ENCODE measurements at regions not wholly inside any gene's neighbourhood (a gene's known extent, or its start where the extent isn't known, plus 50 kb on each side); places are given as distances from the start of the nearest gene placed in this dataset.
"Not testable (repeated sequence)": the region's sequence is repeated elsewhere in the genome, so short reads cannot be mapped to it uniquely, and the experiment has no call there.

GRCh38 chr2:75432761-75433361, 127.9 kb downstream of the EVA1A start:
- no peak for FAIRE-seq

DNA sequence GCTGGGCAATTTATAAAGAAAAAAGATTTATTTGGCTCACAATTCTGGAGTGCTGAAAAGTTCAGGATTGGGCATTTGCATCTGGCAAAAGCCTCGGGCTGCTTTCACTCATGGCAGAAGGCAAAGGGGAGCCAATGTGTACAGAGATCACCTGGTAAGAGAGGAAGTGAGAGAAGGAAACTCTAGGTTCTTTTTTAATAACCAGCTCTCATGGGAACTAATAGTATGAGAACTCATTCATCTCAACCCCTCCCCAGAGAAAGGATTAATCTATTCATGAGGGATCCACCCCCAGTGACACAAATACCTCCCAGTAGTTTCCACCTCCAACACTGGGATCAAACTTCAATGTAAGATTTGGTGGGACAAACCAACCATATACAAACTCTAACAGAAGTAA, 129.0 kb downstream of the EVA1A start:
- no peak for FAIRE-seq

DNA sequence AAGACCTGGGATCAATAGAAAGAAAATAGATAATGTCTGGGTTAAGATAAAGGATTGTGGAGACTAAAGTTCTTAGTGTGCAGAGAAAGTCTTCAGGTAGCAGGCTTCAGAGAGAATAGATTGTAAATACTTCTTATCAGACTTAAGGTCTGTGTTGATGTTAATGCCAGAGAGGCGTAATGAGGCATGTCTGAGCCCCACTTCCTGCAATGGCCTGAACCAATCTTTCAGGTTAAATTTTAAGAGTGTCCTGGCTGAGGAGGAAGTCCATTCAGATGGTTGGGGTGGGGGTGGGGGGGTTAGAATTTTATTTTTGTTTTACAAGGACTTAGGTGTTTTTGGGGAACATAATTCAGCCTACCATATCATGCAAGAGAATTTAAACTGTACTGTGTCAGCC, 129.5 kb downstream of the EVA1A start:
- no peak for FAIRE-seq

- not testable (repeated sequence) for FAIRE-seq
Measured at GRCh38 chr2:75430449-75430848, 130.3 kb downstream of the EVA1A start.

- no peak for FAIRE-seq
Measured at GRCh38 chr2:75428646-75429443, 131.9 kb downstream of the EVA1A start.

- FAIRE-seq: no peak
Measured at GRCh38 chr2:75428060-75428459, 132.7 kb downstream of the EVA1A start.

DNA sequence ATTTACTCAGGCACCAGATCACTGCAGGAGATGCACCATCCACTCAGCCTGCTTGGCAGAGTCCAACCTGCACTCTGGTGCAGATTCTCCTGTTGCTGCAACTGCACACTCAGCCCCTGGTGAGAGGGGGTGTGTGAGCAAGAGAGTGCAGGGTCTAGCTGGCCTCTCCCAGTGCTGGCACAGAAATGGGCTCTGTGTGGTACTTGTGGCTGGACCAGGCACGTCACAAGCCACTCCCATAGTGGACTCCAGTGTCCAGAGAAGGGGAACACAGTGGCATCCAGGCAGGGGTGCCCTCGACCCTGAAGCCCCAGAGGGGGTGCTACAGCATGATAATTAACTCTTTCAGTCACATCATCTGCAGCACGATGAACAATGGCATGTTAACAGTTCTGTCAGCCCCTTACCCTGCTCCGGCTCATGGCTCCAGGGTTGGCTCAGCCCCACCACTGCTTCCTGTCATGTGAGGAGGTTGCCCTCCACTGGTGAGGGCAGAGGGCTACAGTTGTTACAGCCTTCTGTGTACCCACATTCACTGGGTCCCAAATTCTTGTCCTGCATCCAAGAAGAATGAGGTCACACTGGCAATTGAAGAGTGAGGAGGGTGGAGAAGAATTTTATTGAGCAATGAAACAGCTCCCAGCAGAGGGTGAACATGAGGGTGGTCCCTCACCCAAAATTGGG, 135.7 kb downstream of the EVA1A start:
- no peak for FAIRE-seq

DNA sequence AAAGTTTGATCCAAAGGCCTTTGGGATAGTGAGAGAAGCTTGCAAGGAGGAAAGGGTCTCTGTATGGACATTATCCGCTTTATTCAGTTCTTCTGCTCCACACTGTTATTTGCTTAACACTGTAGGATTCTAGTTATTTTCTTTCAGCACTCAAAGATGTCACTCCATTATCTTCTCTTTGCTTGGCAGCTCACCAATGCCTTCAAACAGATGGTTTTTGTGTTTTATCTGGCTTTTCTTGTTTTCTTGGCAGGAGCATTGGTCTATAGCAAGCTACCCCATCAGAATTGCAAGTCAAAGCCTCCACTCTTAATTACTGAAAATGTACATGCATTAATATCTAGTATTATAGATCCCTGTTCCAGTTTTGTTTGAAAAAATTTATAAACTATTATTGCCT, 138.8 kb downstream of the EVA1A start:
- FAIRE-seq: no peak

GRCh38 chr2:75416420-75417342, 144.1 kb downstream of the EVA1A start:
- FAIRE-seq: no peak

DNA sequence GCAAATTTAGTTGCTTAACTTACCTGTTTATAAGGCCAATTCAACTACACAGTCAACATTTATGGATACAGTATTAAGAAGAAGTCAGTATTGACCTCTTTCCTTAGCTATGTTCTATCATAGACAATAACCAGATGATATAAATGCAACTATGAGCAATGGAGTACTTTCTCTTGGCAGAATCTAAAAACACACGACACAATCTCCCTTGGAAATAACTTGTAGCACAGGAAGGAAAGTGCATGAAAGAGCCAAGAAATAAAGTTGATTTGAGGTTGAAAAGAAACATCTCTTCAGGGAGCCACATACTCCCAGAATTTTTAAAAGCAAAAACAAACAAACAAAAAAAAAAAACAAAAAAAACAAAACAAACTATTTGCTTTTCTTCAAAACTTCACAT, 145.0 kb downstream of the EVA1A start:
- no peak for FAIRE-seq

DNA sequence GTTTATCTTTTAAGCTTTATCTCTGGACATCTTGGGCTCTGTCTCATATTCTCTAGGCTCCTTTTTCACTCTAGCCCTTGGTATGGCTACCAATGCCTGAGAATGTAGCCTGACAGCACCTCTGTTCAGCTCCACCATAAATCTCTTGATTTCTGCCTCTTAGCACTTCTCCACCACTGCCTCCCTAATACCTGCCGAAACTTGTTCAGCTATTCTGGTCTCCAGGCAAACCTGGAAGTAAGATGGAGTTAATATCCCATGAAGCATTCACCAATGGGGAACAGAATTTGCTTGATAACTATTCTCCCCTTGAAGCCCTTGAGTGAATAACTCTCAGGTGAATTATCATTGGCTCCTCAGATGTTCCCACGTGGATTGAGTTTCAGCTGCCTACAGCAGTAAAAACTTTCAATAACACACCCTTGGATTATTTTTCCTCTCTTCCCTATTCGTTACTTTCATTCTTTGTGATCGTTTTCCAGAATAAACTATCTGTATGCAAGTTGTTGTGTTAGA, 145.6 kb downstream of the EVA1A start:
- FAIRE-seq: no peak

GRCh38 chr2:75411574-75411973, 149.2 kb downstream of the EVA1A start:
- no peak for FAIRE-seq

DNA sequence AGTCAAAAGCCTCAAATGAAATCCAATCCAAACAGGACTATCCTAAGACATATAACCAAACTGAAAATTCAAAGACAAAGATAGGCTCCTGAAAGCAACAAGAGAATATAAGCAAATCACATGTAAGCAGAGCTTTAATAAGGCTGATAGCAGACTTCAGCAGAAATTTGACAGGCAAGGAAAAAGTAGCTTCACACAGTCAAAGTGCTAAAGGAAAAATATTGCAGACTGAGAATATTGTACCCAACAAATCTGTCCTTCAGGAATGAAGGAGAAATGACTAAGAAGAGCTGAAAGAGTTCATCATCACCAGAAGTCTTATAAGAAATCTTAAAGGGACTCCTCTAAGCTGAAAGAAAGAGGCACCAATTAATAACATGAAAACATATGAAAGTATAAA, 150.0 kb downstream of the EVA1A start:
- FAIRE-seq: no peak

DNA sequence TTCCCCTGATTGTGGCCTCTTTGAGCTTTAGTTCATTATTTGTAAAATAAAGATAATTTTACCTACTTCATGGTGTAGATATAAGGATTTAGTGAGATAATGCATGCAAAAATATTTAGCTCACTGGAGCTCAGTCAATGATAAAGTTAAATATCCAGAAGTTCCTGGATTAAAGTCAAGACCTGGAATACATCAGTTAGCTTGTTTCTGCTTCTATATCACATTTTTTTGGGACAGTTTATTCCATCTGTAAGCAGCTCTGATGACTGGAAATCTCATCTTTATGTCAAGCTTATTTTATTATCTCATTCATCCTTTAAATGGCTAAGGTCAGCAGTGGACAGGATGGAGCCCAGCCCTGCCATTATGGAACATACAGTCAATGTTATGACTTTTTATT, 152.0 kb downstream of the EVA1A start:
- FAIRE-seq: no peak

GRCh38 chr2:75407038-75407530, 153.7 kb downstream of the EVA1A start:
- FAIRE-seq: no peak

DNA sequence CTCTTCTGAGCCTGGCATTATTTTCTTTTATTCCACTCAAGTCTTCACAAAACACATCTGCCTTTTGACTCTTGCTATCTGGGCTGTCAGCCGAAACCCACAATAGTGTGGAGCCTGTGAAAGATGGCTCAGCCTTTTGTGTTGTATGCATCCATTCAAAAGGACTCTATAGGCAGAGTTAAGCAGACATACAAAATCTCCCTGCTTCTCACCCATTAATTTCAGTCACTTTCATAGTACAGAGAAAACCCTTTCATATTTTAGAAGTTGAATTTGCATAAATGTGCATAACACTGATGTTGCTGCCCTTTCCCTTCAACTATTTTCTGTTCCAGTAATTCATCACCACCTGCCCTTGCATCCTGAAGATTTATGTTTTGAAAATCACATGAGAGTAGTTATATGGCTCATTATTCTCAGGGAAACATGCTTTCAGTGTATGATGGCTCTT, 154.6 kb downstream of the EVA1A start:
- no peak for FAIRE-seq

GRCh38 chr2:75405000-75405399, 155.7 kb downstream of the EVA1A start:
- FAIRE-seq: no peak

GRCh38 chr2:75403991-75404428, 156.7 kb downstream of the EVA1A start:
- peak; percentile 65 for FAIRE-seq

DNA sequence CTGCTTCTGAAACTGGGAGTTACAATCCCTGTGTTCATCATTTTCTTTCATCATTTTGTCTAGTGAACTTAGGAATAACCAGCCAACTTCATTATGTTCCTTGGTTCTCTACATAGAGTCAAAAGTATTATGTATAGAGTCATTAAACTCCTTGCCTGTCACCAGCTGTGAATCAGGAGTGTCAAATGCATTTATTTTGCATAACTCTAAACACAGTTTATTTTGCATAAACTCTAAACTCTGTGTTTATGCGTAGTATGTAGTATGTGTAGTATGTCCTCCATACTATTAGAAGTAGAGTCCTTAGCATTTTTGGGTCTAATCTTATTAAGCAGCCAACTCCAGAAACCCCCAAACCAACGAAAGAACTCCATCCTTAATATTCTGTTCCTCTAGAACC, 164.4 kb downstream of the EVA1A start:
- FAIRE-seq: no peak

DNA sequence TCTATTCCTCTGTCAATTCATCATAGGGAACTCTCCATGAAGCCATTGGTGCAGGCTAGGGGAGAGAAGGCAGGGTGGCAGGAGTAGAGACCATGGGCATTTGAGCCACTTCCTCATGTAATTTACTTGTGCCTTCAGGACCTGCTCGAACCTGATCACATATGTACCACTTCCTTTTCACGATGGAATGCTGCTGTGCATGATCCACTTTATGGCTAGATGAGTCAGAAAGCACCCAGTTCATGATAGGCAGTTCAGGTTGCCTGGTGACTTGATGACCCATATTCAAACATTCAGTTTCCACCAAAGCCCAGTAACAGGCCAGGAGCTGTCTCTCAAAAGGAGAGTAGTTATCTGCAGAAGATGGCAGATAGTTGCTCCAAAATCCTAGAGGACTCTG, 166.0 kb downstream of the EVA1A start:
- FAIRE-seq: not testable (repeated sequence)

GRCh38 chr2:75390169-75390568, 170.6 kb downstream of the EVA1A start:
- FAIRE-seq: no peak

DNA sequence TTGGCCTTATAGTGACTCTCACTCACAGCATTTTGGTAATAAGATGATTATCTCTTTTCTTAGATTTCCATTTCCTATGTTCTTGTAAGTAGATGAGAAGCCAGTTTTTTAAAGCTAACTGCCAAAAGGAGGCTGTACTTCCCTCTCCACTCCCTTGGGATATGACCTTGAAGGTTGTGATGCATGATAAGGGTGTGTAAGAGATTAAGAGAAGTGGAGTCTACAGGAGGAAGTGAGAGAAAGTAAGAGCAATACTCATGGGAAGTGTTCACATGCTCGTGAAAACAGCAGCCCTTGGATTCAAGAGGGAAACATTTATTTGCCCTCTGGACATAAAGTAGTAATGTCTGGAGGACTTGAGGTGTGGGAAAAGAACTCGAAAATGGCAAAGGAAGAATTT, 171.5 kb downstream of the EVA1A start:
- no peak for FAIRE-seq
